ENCODE measurements at regions not wholly inside any gene's neighbourhood (a gene's known extent, or its start where the extent isn't known, plus 50 kb on each side); places are given as distances from the start of the nearest gene placed in this dataset.

DNA sequence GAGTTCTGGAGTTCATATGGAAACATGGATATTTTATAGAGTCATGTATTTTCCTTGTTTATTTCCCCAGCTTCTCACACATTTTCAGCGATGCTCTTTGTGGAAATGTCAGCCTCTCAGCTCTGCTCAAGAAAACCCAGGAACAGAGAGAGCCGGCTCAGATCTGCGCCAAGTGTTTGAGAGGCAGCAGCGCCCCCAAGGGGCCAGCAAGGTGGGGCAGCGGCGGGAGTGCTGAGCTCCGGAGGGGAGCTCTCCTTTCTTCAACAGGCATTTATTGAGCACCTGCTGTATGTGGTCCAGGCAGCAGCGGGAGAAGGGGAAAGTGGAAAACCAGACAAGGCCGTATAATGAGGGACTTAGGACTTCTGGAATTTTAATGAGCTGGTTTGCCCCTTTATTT is 421.1 kb upstream of the C16orf82 start:
- SMC1A ChIA-PET (ENCODE audit: uncharacterized antibody, unreplicated experiment), result interaction anchor here (0.7 to 1.3 kb wide), 4 partner anchors 9 to 50 kb away, joined by 3 to 5 read pairs (median 3); no protein-coding TSS in a partner anchor
- FAIRE-seq, result no peak
- intact Hi-C loops (cut with micrococcal nuclease; ENCODE audit: unreplicated experiment), result no loop called here
- Histone ChIP-seq H3K4me3 (no peak overlapping the region), H3K27ac (ENCODE audit: control insufficient read depth, insufficient read depth) (no peak overlapping the region), H3K27me3 (replicated peaks in 1 of 2; ENCODE audit: control insufficient read depth in 2 of 2, insufficient read depth in 2 of 2, low read length in 1 of 2) (no peaks in the 10 kb centered on the region), H3K9ac (ENCODE audit: control insufficient read depth, insufficient read depth, low read length) (no peak overlapping the region), H3K9me3 (replicated peaks; ENCODE audit: control insufficient read depth, insufficient read depth, low read length) (no peaks in the 10 kb centered on the region), H3K4me1 (ENCODE audit: control insufficient read depth, insufficient read depth, low read length) (no peaks in the 10 kb centered on the region), H3K79me2 (ENCODE audit: control insufficient read depth, insufficient read depth, low read length) (no peaks in the 10 kb centered on the region), H3K36me3 (ENCODE audit: control insufficient read depth in 2 of 2, insufficient read depth in 2 of 2, low read length in 1 of 2) (no peaks in the 10 kb centered on the region), H4K20me1 (ENCODE audit: control insufficient read depth, insufficient read depth) (no peaks in the 10 kb centered on the region), H2AFZ (ENCODE audit: control insufficient read depth, low read depth, low read length) (no peak overlapping the region), H3K4me2 (ENCODE audit: control insufficient read depth, insufficient read depth) (no peak overlapping the region)
- RAD21 ChIA-PET (ENCODE audit: unreplicated experiment), result interaction anchor here (1.1 kb wide), 1 partner anchor 464 kb away, joined by 3 read pairs; no protein-coding TSS in a partner anchor
- BruUV-seq (replicated peaks), result no TSS peak
- ATAC-seq, result no peak
- POLR2A ChIA-PET, result no interaction called here
- 4% methylated on average over 9 of the region's 9 CpGs for WGBS (ENCODE audit: insufficient coverage, insufficient replicate concordance, low lambda C conversion rate, missing lambda C conversion rate)
- in situ Hi-C loops (cut with MboI), result no loop called here
- peak; percentile 43 for TF ChIP-seq RAD21 (IDR thresholded peaks at IDR 0.05; ENCODE audit: insufficient read depth, low read depth, low read length)
- TF ChIP-seq SIN3A (IDR thresholded peaks at IDR 0.05; ENCODE audit: low read depth, low read length), result no peak
- TF ChIP-seq, protein P1, sequence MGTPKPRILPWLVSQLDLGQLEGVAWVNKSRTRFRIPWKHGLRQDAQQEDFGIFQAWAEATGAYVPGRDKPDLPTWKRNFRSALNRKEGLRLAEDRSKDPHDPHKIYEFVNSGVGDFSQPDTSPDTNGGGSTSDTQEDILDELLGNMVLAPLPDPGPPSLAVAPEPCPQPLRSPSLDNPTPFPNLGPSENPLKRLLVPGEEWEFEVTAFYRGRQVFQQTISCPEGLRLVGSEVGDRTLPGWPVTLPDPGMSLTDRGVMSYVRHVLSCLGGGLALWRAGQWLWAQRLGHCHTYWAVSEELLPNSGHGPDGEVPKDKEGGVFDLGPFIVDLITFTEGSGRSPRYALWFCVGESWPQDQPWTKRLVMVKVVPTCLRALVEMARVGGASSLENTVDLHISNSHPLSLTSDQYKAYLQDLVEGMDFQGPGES (IDR thresholded peaks at IDR 0.05), result no peak
- TF ChIP-seq, protein P2, sequence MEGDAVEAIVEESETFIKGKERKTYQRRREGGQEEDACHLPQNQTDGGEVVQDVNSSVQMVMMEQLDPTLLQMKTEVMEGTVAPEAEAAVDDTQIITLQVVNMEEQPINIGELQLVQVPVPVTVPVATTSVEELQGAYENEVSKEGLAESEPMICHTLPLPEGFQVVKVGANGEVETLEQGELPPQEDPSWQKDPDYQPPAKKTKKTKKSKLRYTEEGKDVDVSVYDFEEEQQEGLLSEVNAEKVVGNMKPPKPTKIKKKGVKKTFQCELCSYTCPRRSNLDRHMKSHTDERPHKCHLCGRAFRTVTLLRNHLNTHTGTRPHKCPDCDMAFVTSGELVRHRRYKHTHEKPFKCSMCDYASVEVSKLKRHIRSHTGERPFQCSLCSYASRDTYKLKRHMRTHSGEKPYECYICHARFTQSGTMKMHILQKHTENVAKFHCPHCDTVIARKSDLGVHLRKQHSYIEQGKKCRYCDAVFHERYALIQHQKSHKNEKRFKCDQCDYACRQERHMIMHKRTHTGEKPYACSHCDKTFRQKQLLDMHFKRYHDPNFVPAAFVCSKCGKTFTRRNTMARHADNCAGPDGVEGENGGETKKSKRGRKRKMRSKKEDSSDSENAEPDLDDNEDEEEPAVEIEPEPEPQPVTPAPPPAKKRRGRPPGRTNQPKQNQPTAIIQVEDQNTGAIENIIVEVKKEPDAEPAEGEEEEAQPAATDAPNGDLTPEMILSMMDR (IDR thresholded peaks at IDR 0.05 in 2 of 3, conservative IDR thresholded peaks at IDR 0.05 in 1 of 3; ENCODE audit: control insufficient read depth in 2 of 3, extremely low read depth in 1 of 3, insufficient read depth in 1 of 3, low read depth in 3 of 3, low read length in 3 of 3), result peak; percentile 18 to 29 (median 26); a peak in 1 of 6 replicates
- no peak for TF ChIP-seq NFIC (IDR thresholded peaks at IDR 0.05; ENCODE audit: low read depth, low read length)
- TF ChIP-seq POU2F2 (IDR thresholded peaks at IDR 0.05; ENCODE audit: borderline replicate concordance, low read depth, low read length), result no peak
- no peak for TF ChIP-seq SMAD1 (IDR thresholded peaks at IDR 0.05; ENCODE audit: low read depth, partially characterized antibody)
- no peak for TF ChIP-seq KLF5 (IDR thresholded peaks at IDR 0.05; ENCODE audit: partially characterized antibody)
- TF ChIP-seq, protein P3, sequence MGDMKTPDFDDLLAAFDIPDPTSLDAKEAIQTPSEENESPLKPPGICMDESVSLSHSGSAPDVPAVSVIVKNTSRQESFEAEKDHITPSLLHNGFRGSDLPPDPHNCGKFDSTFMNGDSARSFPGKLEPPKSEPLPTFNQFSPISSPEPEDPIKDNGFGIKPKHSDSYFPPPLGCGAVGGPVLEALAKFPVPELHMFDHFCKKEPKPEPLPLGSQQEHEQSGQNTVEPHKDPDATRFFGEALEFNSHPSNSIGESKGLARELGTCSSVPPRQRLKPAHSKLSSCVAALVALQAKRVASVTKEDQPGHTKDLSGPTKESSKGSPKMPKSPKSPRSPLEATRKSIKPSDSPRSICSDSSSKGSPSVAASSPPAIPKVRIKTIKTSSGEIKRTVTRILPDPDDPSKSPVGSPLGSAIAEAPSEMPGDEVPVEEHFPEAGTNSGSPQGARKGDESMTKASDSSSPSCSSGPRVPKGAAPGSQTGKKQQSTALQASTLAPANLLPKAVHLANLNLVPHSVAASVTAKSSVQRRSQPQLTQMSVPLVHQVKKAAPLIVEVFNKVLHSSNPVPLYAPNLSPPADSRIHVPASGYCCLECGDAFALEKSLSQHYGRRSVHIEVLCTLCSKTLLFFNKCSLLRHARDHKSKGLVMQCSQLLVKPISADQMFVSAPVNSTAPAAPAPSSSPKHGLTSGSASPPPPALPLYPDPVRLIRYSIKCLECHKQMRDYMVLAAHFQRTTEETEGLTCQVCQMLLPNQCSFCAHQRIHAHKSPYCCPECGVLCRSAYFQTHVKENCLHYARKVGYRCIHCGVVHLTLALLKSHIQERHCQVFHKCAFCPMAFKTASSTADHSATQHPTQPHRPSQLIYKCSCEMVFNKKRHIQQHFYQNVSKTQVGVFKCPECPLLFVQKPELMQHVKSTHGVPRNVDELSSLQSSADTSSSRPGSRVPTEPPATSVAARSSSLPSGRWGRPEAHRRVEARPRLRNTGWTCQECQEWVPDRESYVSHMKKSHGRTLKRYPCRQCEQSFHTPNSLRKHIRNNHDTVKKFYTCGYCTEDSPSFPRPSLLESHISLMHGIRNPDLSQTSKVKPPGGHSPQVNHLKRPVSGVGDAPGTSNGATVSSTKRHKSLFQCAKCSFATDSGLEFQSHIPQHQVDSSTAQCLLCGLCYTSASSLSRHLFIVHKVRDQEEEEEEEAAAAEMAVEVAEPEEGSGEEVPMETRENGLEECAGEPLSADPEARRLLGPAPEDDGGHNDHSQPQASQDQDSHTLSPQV (IDR thresholded peaks at IDR 0.05), result no peak
- DNase-seq (ENCODE audit: low read depth, low spot score), result no peak
- CTCF ChIA-PET, result interaction anchor here (0.6 to 1.1 kb wide), 2 partner anchors 9 to 285 kb away, joined by 3 to 5 read pairs; no protein-coding TSS in a partner anchor

All from GM12878 (cell line).